Ascending aorta (tissue), 2 donors: ENCODE measurements at regions not wholly inside any gene's neighbourhood (a gene's known extent, or its start where the extent isn't known, plus 50 kb on each side); places are given as distances from the start of the nearest gene placed in this dataset.

Source experiments
- DNase-seq, 2 donors: peaks; one replicate each; pipeline ENCODE4 v3.0.0-alpha.2; 2019; ENCODE audit warnings: low spot score in 2 of 2
- H3K27ac ChIP-seq, 2 donors: fragments of 200-600 bp; sonication (generic); one replicate each; pipeline ENCODE4 v1.5.1; 2016 to 2017; ENCODE audit warnings: mild to moderate bottlenecking in 1 of 2
- H3K27me3 ChIP-seq: fragments of 200-600 bp; sonication (generic); one replicate; pipeline ENCODE4 v1.5.1; 2017
- H3K36me3 ChIP-seq, 2 donors: fragments of 200-600 bp; sonication (generic); one replicate each; pipeline ENCODE4 v1.5.1; 2016
- H3K4me1 ChIP-seq, 2 donors: fragments of 200-600 bp; sonication (generic); one replicate each; pipeline ENCODE4 v1.5.1; 2016 to 2017; ENCODE audit warnings: mild to moderate bottlenecking in 1 of 2
- H3K4me3 ChIP-seq, 2 donors: fragments of 200-600 bp; sonication (generic); one replicate each; pipeline ENCODE4 v1.5.1; 2016 to 2017; ENCODE audit warnings: mild to moderate bottlenecking in 1 of 2
- H3K9me3 ChIP-seq, 2 donors: fragments of 200-600 bp; sonication (generic); one replicate each; pipeline ENCODE4 v1.5.1; 2016
- CTCF ChIP-seq, 3 experiments: fragments of 200-600 bp in 2 of 3; fragments of 450-650 bp in 1 of 3; sonication (generic) in 2 of 3; IDR thresholded peaks; one replicate each; pipeline ENCODE4 v1.5.1; 2016 to 2019; ENCODE audit warnings: antibody characterized with exemption in 3 of 3, mild to moderate bottlenecking in 1 of 3, moderate library complexity in 1 of 3
- intact Hi-C: fragments of 100-400 bp; cut with DNase I; formaldehyde crosslinking; loops from one replicate; pipeline ENCODE4 v1.15.1; 2023

GRCh38 chr7:136074843-136075242, 97.7 kb upstream of the MTPN start:
- Histone ChIP-seq H3K4me1 (no peaks in the 10 kb centered on the region), H3K36me3 (no peaks in the 10 kb centered on the region), H3K4me3 (no peak overlapping the region), H3K27me3 (no peaks in the 10 kb centered on the region), H3K9me3 (no peaks in the 10 kb centered on the region), H3K27ac (no peak overlapping the region)
- no peak for DNase-seq
- intact Hi-C loops: no loop called here
- no peak for TF ChIP-seq CTCF (IDR thresholded peaks at IDR 0.05)

GRCh38 chr7:136072447-136072846, 95.3 kb upstream of the MTPN start:
- no peaks in the 10 kb centered on the region for H3K27me3 ChIP-seq
- no peak overlapping the region for H3K27ac ChIP-seq
- H3K4me1 ChIP-seq: no peaks in the 10 kb centered on the region
- intact Hi-C loops: no loop called here
- H3K4me3 ChIP-seq: no peak overlapping the region
- TF ChIP-seq CTCF (IDR thresholded peaks at IDR 0.05): no peak
- no peaks in the 10 kb centered on the region for H3K9me3 ChIP-seq
- no peak for DNase-seq
- no peaks in the 10 kb centered on the region for H3K36me3 ChIP-seq

- no peaks in the 10 kb centered on the region for H3K36me3 ChIP-seq
- no peak overlapping the region for H3K27ac ChIP-seq
- H3K4me3 ChIP-seq: no peak overlapping the region
- H3K4me1 ChIP-seq: no peaks in the 10 kb centered on the region
- H3K9me3 ChIP-seq: no peaks in the 10 kb centered on the region
- no peak for DNase-seq
- H3K27me3 ChIP-seq: no peaks in the 10 kb centered on the region
- intact Hi-C loops: no loop called here
- TF ChIP-seq CTCF (IDR thresholded peaks at IDR 0.05): no peak
Observed at GRCh38 chr7:136070736-136071505, 93.8 kb upstream of the MTPN start.

DNA sequence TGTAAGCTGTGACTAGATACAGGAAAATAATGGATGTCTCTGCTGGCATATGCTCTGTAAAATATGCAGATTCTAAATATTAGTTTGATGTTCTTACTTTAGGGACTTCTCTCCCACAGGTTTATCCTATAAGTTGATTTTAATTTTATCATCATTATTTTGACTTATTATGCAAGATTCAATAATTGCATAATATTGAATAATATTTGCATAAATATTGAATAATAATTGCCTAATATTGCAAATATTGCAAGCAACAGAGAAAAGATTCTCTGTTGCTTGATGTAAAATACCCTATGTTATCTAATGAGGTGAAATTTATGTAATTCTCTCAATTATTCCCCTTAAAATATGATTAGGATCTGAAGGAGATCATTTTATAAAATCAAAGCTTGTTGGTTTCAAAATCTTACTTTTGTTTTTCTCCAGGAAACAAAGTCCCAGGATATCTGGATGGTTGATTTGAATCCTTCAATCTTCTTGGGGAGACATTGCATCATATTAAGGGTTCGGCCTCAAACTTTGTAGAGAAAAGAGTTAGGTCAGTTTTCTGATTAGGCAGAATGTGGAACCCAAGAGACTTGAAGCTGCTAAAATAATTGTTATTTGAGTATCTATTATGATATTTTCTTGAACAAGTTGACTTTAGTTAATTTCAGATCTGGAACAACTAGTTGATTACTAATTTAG, 92.8 kb upstream of the MTPN start:
- no peak for DNase-seq
- intact Hi-C loops: no loop called here
- Histone ChIP-seq H3K36me3 (no peaks in the 10 kb centered on the region), H3K4me3 (no peak overlapping the region), H3K27me3 (no peaks in the 10 kb centered on the region), H3K9me3 (no peaks in the 10 kb centered on the region), H3K4me1 (no peaks in the 10 kb centered on the region), H3K27ac (no peak overlapping the region)
- TF ChIP-seq CTCF (IDR thresholded peaks at IDR 0.05): no peak

- H3K4me1 ChIP-seq: no peaks in the 10 kb centered on the region
- intact Hi-C loops: no loop called here
- no peak for DNase-seq
- no peak for TF ChIP-seq CTCF (IDR thresholded peaks at IDR 0.05)
- H3K4me3 ChIP-seq: no peak overlapping the region
- no peaks in the 10 kb centered on the region for H3K36me3 ChIP-seq
- H3K27me3 ChIP-seq: no peaks in the 10 kb centered on the region
- no peaks in the 10 kb centered on the region for H3K9me3 ChIP-seq
- H3K27ac ChIP-seq: no peak overlapping the region
Observed at GRCh38 chr7:136067277-136067676, 90.1 kb upstream of the MTPN start.
